Keratinocyte (primary cell): ENCODE measurements at regions not wholly inside any gene's neighbourhood (a gene's known extent, or its start where the extent isn't known, plus 50 kb on each side); places are given as distances from the start of the nearest gene placed in this dataset.

Experiments
- DNase-seq: peaks from one replicate; pipeline ENCODE4 v3.0.0-alpha.2; 2011; ENCODE audit warnings: low read depth, missing footprints, low spot score
- FAIRE-seq: peaks from 2 replicates; lab custom pipeline; 2011; peaks lifted over from hg19 to GRCh38; lab: Jason Lieb, UNC
- H2AFZ ChIP-seq: 2 replicates; pipeline ENCODE4 v1.6.0; 2012; ENCODE audit warnings: low read length, control low read depth, inconsistent platforms; ENCODE audit not compliant: control insufficient read depth
- H3K27ac ChIP-seq: 2 replicates; pipeline ENCODE4 v1.5.1; 2011; ENCODE audit warnings: low read length; ENCODE audit not compliant: control insufficient read depth, insufficient read depth
- H3K27me3 ChIP-seq: 3 replicates; pipeline ENCODE4 v1.6.0; 2011; ENCODE audit warnings: low read length; ENCODE audit not compliant: control insufficient read depth, insufficient read depth; ENCODE audit errors: extremely low read depth
- H3K36me3 ChIP-seq, 2 experiments: 2 replicates in 1 of 2; 3 replicates in 1 of 2; pipeline ENCODE4 v1.5.1; 2011; ENCODE audit warnings: low read length in 2 of 2, mild to moderate bottlenecking in 1 of 2; ENCODE audit not compliant: control insufficient read depth in 2 of 2, insufficient read depth in 2 of 2; ENCODE audit errors: extremely low read depth in 1 of 2
- H3K4me1 ChIP-seq: 3 replicates; pipeline ENCODE4 v1.5.1; 2011; ENCODE audit warnings: low read length; ENCODE audit not compliant: control insufficient read depth, insufficient read depth; ENCODE audit errors: extremely low read depth
- H3K4me2 ChIP-seq: 3 replicates; pipeline ENCODE4 v1.6.0; 2011; ENCODE audit warnings: low read depth, low read length; ENCODE audit not compliant: control insufficient read depth, insufficient read depth; ENCODE audit errors: extremely low read depth
- H3K4me3 ChIP-seq, 3 experiments: fragments of 200-600 bp in 1 of 3; sonication (generic) in 1 of 3; 2 replicates in 2 of 3; 3 replicates in 1 of 3; pipeline ENCODE4 v1.5.1; 2011 to 2016; ENCODE audit warnings: low read length in 3 of 3, mild to moderate bottlenecking in 3 of 3, control low read depth in 2 of 3, inconsistent platforms in 1 of 3, low read depth in 1 of 3, mixed read lengths in 1 of 3, mixed run types in 1 of 3, moderate library complexity in 1 of 3; ENCODE audit not compliant: control insufficient read depth in 2 of 3, insufficient read depth in 2 of 3; ENCODE audit errors: extremely low read depth in 1 of 3
- H3K79me2 ChIP-seq: 2 replicates; pipeline ENCODE4 v1.6.0; 2012; ENCODE audit warnings: low read length; ENCODE audit not compliant: control insufficient read depth, insufficient read depth
- H3K9ac ChIP-seq: 3 replicates; pipeline ENCODE4 v1.6.0; 2011; ENCODE audit warnings: low read length; ENCODE audit not compliant: control insufficient read depth, insufficient read depth; ENCODE audit errors: extremely low read depth
- H3K9me1 ChIP-seq: 3 replicates; pipeline ENCODE4 v1.6.0; 2011; ENCODE audit warnings: low read length; ENCODE audit not compliant: control insufficient read depth, insufficient read depth; ENCODE audit errors: extremely low read depth
- H3K9me3 ChIP-seq: 2 replicates; pipeline ENCODE4 v1.5.1; 2012; ENCODE audit warnings: low read depth, low read length; ENCODE audit not compliant: control insufficient read depth
- H4K20me1 ChIP-seq: 3 replicates; pipeline ENCODE4 v1.6.0; 2011; ENCODE audit warnings: low read length; ENCODE audit not compliant: control insufficient read depth, insufficient read depth; ENCODE audit errors: extremely low read depth
- CTCF ChIP-seq, 3 experiments: IDR thresholded peaks in 1 of 3; conservative IDR thresholded peaks in 1 of 3; optimal IDR thresholded peaks in 1 of 3; 2 replicates in 2 of 3; 3 replicates in 1 of 3; pipeline versions ENCODE3 to v1.5.1; 2011; ENCODE audit warnings: low read length in 3 of 3, mild to moderate bottlenecking in 3 of 3, moderate library complexity in 2 of 3, control low read depth in 1 of 3, inconsistent platforms in 1 of 3; ENCODE audit not compliant: insufficient read depth in 2 of 3; ENCODE audit errors: extremely low read depth in 1 of 3
- EZH2 ChIP-seq: IDR thresholded peaks from one replicate; pipeline ENCODE4 v1.6.1; 2012; ENCODE audit warnings: inconsistent platforms, mild to moderate bottlenecking, low read length, moderate library complexity
- dilution Hi-C: fragments of 300-500 bp; cut with MboI; formaldehyde crosslinking; loops from one replicate; pipeline ENCODE4 v1.7.0; 2020; ENCODE audit warnings: low sequenced_read_pairs; ENCODE audit not compliant: extremely low pct_ligation_motif_present

GRCh38 chr3:101102678-101103296 is 109.6 kb upstream of the ABI3BP start:
- H3K9me1 ChIP-seq: no peaks in the 10 kb centered on the region

GRCh38 chr3:101100361-101101009 is 107.3 kb upstream of the ABI3BP start:
- no peak overlapping the region for H3K4me2 ChIP-seq
- TF ChIP-seq EZH2 (no peak), CTCF (optimal IDR thresholded peaks at IDR 0.05 in 1 of 3, IDR thresholded peaks at IDR 0.05 in 1 of 3, conservative IDR thresholded peaks at IDR 0.05 in 1 of 3; ENCODE audit: extremely low read depth in 1 of 3, insufficient read depth in 2 of 3, low read length in 3 of 3) (no peak)
- H3K36me3 ChIP-seq: no peaks in the 10 kb centered on the region
- H3K9ac ChIP-seq: no peak overlapping the region
- FAIRE-seq (peak; percentile 34), DNase-seq (no peak)
- H3K79me2 ChIP-seq: no peaks in the 10 kb centered on the region
- H3K9me3 ChIP-seq: no peaks in the 10 kb centered on the region
- H2AFZ ChIP-seq: no peak overlapping the region
- H4K20me1 ChIP-seq: no peaks in the 10 kb centered on the region
- no peak overlapping the region for H3K27ac ChIP-seq
- H3K27me3 ChIP-seq: no peaks in the 10 kb centered on the region
- H3K9me1 ChIP-seq: no peaks in the 10 kb centered on the region
- no peaks in the 10 kb centered on the region for H3K4me1 ChIP-seq
- dilution Hi-C loops: no loop called here
- no peak overlapping the region for H3K4me3 ChIP-seq

More at GRCh38 chr3:101102678-101103296, 109.6 kb upstream of the ABI3BP start:
- dilution Hi-C loops: no loop called here
- H3K9me3 ChIP-seq: no peaks in the 10 kb centered on the region
- TF ChIP-seq CTCF (optimal IDR thresholded peaks at IDR 0.05 in 1 of 3, IDR thresholded peaks at IDR 0.05 in 1 of 3, conservative IDR thresholded peaks at IDR 0.05 in 1 of 3; ENCODE audit: extremely low read depth in 1 of 3, insufficient read depth in 2 of 3, low read length in 3 of 3) (no peak), EZH2 (no peak)
- DNase-seq (no peak), FAIRE-seq (no peak)
- H4K20me1 ChIP-seq: no peaks in the 10 kb centered on the region
- H3K9ac ChIP-seq: no peak overlapping the region
- H3K4me1 ChIP-seq: no peaks in the 10 kb centered on the region
- H3K36me3 ChIP-seq: no peaks in the 10 kb centered on the region
- H3K4me3 ChIP-seq: no peak overlapping the region
- H3K79me2 ChIP-seq: no peaks in the 10 kb centered on the region
- H3K27me3 ChIP-seq: no peaks in the 10 kb centered on the region
- no peak overlapping the region for H2AFZ ChIP-seq
- H3K4me2 ChIP-seq: no peak overlapping the region
- no peak overlapping the region for H3K27ac ChIP-seq
